ENCODE measurements at regions not wholly inside any gene's neighbourhood (a gene's known extent, or its start where the extent isn't known, plus 50 kb on each side); places are given as distances from the start of the nearest gene placed in this dataset.

- peak overlapping the region; percentile 37 to 81 (median 75) for H3K4me2 ChIP-seq
- peak overlapping the region in 4 of 10 experiments; percentile 1 to 28 (median 24); a peak in 3 of 20 replicates for H3K4me3 ChIP-seq
- no peaks in the 10 kb centered on the region for H4K20me1 ChIP-seq
- no peaks in the 10 kb centered on the region for H3K27me3 ChIP-seq
- no peaks in the 10 kb centered on the region for H3K36me3 ChIP-seq
- peak in 5 of 11 experiments; percentile 24 to 76 (median 33); a peak in 6 of 22 replicates for TF ChIP-seq Cebpa-rat (IDR thresholded peaks at IDR 0.05)
- peak overlapping the region in 8 of 11 experiments; percentile 44 to 69 (median 54); a peak in 15 of 22 replicates for H3K27ac ChIP-seq
- peaks cover 18 to 39% (median 26%) of the 10 kb centered on the region in 10 experiments for H3K4me1 ChIP-seq
- H3K9me3 ChIP-seq (replicated peaks in 1 of 11) = peaks cover 0 to 11% (median 0%) of the 10 kb centered on the region in 11 experiments; a peak in 1 of 22 replicates
- peak overlapping the region in 5 of 11 experiments; percentile 7 to 47 (median 42); a peak in 5 of 22 replicates for H3K9ac ChIP-seq
Measured at GRCh38 chr13:62997696-62998095, 1582.0 kb upstream of the PCDH20 start.

DNA sequence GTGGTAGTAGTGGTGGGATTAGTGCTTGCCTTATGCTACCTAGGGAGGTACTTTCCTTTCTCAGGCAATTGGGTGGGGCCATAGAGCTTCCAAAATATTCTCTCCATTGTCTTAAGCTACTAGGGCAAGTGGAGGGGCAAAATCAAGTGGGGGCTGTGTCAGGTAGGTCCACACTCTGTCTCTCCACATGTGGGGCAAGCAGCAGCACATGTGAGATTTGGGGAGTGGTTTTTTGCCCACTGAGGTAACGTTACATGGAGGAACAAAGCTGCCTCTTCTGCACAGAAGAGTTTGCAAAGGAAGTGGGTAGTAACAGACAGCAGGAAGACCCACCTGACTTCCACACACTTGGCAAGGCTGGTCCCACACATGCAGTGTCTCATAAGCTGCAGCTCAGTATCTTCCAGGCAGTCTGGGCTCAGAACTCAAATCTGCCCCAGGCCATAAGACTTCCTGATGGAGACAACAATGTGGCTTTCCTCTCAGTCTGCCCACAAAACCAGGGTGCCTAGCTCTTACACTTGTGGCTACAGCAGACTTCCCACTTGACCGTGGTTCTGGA lies 1581.5 kb upstream of the PCDH20 start:
- peak overlapping the region in 5 of 11 experiments; percentile 7 to 47 (median 42); a peak in 5 of 22 replicates for H3K9ac ChIP-seq
- no peak for TF ChIP-seq Cebpa-rat (IDR thresholded peaks at IDR 0.05)
- H3K9me3 ChIP-seq (replicated peaks in 1 of 11) = 0 out of 22 replicates have a peak, but pooled peaks cover 0 to 7% (median 0%) of the 10 kb centered on the region in 11 experiments
- H3K4me3 ChIP-seq = peak overlapping the region in 4 of 10 experiments; percentile 1 to 30 (median 26); a peak in 3 of 20 replicates
- no peaks in the 10 kb centered on the region for H3K27me3 ChIP-seq
- H3K27ac ChIP-seq = peak overlapping the region in 8 of 11 experiments; percentile 44 to 69 (median 54); a peak in 15 of 22 replicates
- peaks cover 18 to 37% (median 26%) of the 10 kb centered on the region in 10 experiments for H3K4me1 ChIP-seq
- no peaks in the 10 kb centered on the region for H4K20me1 ChIP-seq
- peak overlapping the region; percentile 37 to 81 (median 75) for H3K4me2 ChIP-seq
- no peaks in the 10 kb centered on the region for H3K36me3 ChIP-seq

DNA sequence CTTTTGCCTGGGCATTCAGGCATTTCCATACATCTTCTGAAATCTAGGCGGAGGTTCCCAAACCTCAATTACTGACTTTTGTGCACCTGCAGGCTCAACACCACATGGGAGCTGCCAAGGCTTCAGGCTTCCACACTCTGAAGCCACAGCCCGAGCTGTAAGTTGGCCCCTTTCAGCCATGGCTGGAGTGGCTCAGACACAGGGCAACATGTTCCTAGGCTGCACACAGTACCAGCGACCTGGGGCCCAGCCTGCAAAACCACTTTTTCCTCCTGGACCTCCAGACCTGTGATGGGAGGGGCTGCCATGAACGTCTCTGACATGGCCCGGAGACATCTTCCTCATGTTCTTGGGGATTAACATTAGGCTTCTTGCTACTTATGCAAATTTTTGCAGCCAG lies 1558.2 kb upstream of the PCDH20 start:
- Histone ChIP-seq H3K4me2 (no peak overlapping the region; a peak in 1 of 22 replicates), H3K9ac (no peak overlapping the region), H3K36me3 (no peaks in the 10 kb centered on the region), H3K4me1 (peaks cover 0 to 15% (median 0%) of the 10 kb centered on the region in 10 experiments; a peak in 2 of 20 replicates), H4K20me1 (no peaks in the 10 kb centered on the region), H3K27ac (no peak overlapping the region), H3K27me3 (no peaks in the 10 kb centered on the region), H3K4me3 (no peak overlapping the region), H3K9me3 (replicated peaks in 1 of 11) (peaks cover 0 to 24% (median 9%) of the 10 kb centered on the region in 11 experiments; a peak in 14 of 22 replicates)
- TF ChIP-seq Cebpa-rat (IDR thresholded peaks at IDR 0.05) = no peak

- no peak overlapping the region for H3K9ac ChIP-seq
- no peaks in the 10 kb centered on the region for H3K36me3 ChIP-seq
- H3K27ac ChIP-seq = no peak overlapping the region
- H3K4me3 ChIP-seq = no peak overlapping the region
- TF ChIP-seq Cebpa-rat (IDR thresholded peaks at IDR 0.05) = no peak
- no peaks in the 10 kb centered on the region for H4K20me1 ChIP-seq
- no peaks in the 10 kb centered on the region for H3K27me3 ChIP-seq
- 0 out of 22 replicates have a peak, but pooled peaks cover 0 to 8% (median 0%) of the 10 kb centered on the region in 11 experiments for H3K9me3 ChIP-seq (replicated peaks in 1 of 11)
- no peak overlapping the region for H3K4me2 ChIP-seq
- no peaks in the 10 kb centered on the region for H3K4me1 ChIP-seq
Measured at GRCh38 chr13:62964522-62964921, 1548.9 kb upstream of the PCDH20 start.

DNA sequence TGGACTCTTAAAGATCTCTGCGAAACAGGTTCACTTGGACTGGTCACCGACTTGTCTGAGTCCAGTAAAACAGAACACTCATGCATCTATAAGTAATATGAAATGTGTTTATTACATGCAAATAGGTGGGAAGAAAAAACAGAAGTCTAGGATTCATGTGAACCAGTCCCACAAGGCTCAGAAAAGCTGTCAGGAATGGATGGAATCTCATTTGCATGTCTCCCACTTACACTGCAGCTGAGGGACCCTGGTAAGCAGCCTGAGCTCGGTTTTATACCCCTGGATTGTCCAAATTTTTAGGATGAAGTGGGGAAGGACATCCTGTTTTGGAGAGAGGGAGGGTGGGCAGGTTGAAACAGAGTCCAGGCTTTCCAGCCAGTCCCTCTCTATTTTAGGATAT lies 1545.1 kb upstream of the PCDH20 start:
- Histone ChIP-seq H3K4me3 (no peak overlapping the region), H3K9me3 (replicated peaks in 1 of 11) (0 out of 22 replicates have a peak, but pooled peaks cover 0 to 8% (median 0%) of the 10 kb centered on the region in 11 experiments), H3K36me3 (no peaks in the 10 kb centered on the region), H3K4me1 (no peaks in the 10 kb centered on the region), H3K27ac (no peak overlapping the region), H3K4me2 (no peak overlapping the region), H4K20me1 (no peaks in the 10 kb centered on the region), H3K27me3 (no peaks in the 10 kb centered on the region), H3K9ac (no peak overlapping the region)
- no peak for TF ChIP-seq Cebpa-rat (IDR thresholded peaks at IDR 0.05)

GRCh38 chr13:62933809-62934208 lies 1518.2 kb upstream of the PCDH20 start:
- Histone ChIP-seq H4K20me1 (no peaks in the 10 kb centered on the region), H3K4me2 (no peak overlapping the region), H3K27ac (no peak overlapping the region), H3K9ac (no peak overlapping the region), H3K27me3 (no peaks in the 10 kb centered on the region), H3K36me3 (no peaks in the 10 kb centered on the region), H3K9me3 (replicated peaks in 1 of 11) (no peaks in the 10 kb centered on the region), H3K4me3 (no peak overlapping the region), H3K4me1 (no peaks in the 10 kb centered on the region)
- no peak for TF ChIP-seq Cebpa-rat (IDR thresholded peaks at IDR 0.05)

- no peaks in the 10 kb centered on the region for H3K36me3 ChIP-seq
- H3K27me3 ChIP-seq = no peaks in the 10 kb centered on the region
- H4K20me1 ChIP-seq = no peaks in the 10 kb centered on the region
- H3K4me1 ChIP-seq = no peaks in the 10 kb centered on the region
- no peak overlapping the region for H3K27ac ChIP-seq
- no peak overlapping the region for H3K4me2 ChIP-seq
- no peaks in the 10 kb centered on the region for H3K9me3 ChIP-seq (replicated peaks in 1 of 11)
- H3K4me3 ChIP-seq = no peak overlapping the region
- TF ChIP-seq Cebpa-rat (IDR thresholded peaks at IDR 0.05) = no peak
- H3K9ac ChIP-seq = no peak overlapping the region
Measured at GRCh38 chr13:62932256-62932883, 1516.7 kb upstream of the PCDH20 start.

DNA sequence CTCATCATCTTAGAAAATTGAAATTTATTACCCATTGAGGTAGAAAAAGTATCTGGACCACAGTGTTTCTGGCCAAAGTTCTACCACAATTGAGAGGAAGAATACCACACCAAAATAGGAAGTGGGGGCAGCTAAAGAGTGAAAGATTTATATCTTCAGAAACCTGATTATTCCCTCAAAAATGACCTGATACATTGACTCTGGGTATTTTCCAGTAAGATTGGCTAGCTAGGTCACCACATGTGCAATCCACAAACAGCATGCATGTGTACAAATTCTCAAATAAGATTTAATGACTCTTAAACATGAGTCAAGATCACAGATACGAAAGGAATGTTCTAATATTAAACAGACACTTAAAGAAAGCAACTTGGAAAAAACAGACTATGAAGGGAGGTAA lies 1516.2 kb upstream of the PCDH20 start:
- Histone ChIP-seq H3K36me3 (no peaks in the 10 kb centered on the region), H3K27ac (no peak overlapping the region), H4K20me1 (no peaks in the 10 kb centered on the region), H3K9ac (no peak overlapping the region), H3K9me3 (replicated peaks in 1 of 11) (no peaks in the 10 kb centered on the region), H3K27me3 (no peaks in the 10 kb centered on the region), H3K4me3 (no peak overlapping the region), H3K4me1 (no peaks in the 10 kb centered on the region), H3K4me2 (no peak overlapping the region)
- TF ChIP-seq Cebpa-rat (IDR thresholded peaks at IDR 0.05) = no peak

- no peaks in the 10 kb centered on the region for H3K9me3 ChIP-seq (replicated peaks in 1 of 11)
- no peaks in the 10 kb centered on the region; a peak in 1 of 22 replicates for H4K20me1 ChIP-seq
- H3K4me3 ChIP-seq = no peak overlapping the region
- no peaks in the 10 kb centered on the region for H3K27me3 ChIP-seq
- no peak overlapping the region for H3K27ac ChIP-seq
- H3K36me3 ChIP-seq = no peaks in the 10 kb centered on the region
- H3K4me2 ChIP-seq = no peak overlapping the region
- no peak for TF ChIP-seq Cebpa-rat (IDR thresholded peaks at IDR 0.05)
- H3K9ac ChIP-seq = no peak overlapping the region
- no peaks in the 10 kb centered on the region for H3K4me1 ChIP-seq
Measured at GRCh38 chr13:62924395-62924794, 1508.7 kb upstream of the PCDH20 start.
